GM12892 (cell line): ENCODE measurements at regions not wholly inside any gene's neighbourhood (a gene's known extent, or its start where the extent isn't known, plus 50 kb on each side); places are given as distances from the start of the nearest gene placed in this dataset.

Experiments
- POLR2AphosphoS5 ChIP-seq: IDR thresholded peaks from 2 replicates; pipeline ENCODE4 v1.6.1; 2011; ENCODE audit warnings: low read depth, low read length, control low read depth
- TAF1 ChIP-seq: IDR thresholded peaks from 2 replicates; pipeline ENCODE4 v1.6.1; 2011; ENCODE audit warnings: low read depth, mild to moderate bottlenecking, control low read depth, low read length, borderline replicate concordance

- TF ChIP-seq POLR2AphosphoS5 (no peak), TAF1 (no peak)
These were observed 592.1 kb upstream of the ARID1B start for GRCh38 chr6:156185113-156185512.
